ENCODE measurements at regions not wholly inside any gene's neighbourhood (a gene's known extent, or its start where the extent isn't known, plus 50 kb on each side); places are given as distances from the start of the nearest gene placed in this dataset.

- TF ChIP-seq POLR2A (IDR thresholded peaks at IDR 0.05) (no peak), CTCF (IDR thresholded peaks at IDR 0.05) (no peak)
Measured at GRCh38 chr12:95417372-95417771, 56.6 kb upstream of the METAP2 start.
